DND-41 (cell line): ENCODE measurements at regions not wholly inside any gene's neighbourhood (a gene's known extent, or its start where the extent isn't known, plus 50 kb on each side); places are given as distances from the start of the nearest gene placed in this dataset.
"Not testable (repeated sequence)": the region's sequence is repeated elsewhere in the genome, so short reads cannot be mapped to it uniquely, and the experiment has no call there.

ENCODE experiments used
- ATAC-seq: fragments of 200-7000 bp; cut with Tn5 transposase; 3 replicates; pipeline ENCODE4 v1.9.1; 2021; ENCODE audit warnings: low read depth; ENCODE audit not compliant: insufficient read depth
- DNase-seq: peaks from one replicate; pipeline ENCODE4 v3.0.0-alpha.2; 2020
- H2AFZ ChIP-seq: 2 replicates; pipeline ENCODE4 v1.6.0; 2012; ENCODE audit warnings: low read depth, low read length
- H3K27ac ChIP-seq: 2 replicates; pipeline ENCODE4 v1.5.1; 2012; ENCODE audit warnings: low read length, inconsistent platforms
- H3K27me3 ChIP-seq: fragments of 200-600 bp; sonication (generic); 2 replicates; pipeline ENCODE4 v1.6.0; 2012; ENCODE audit warnings: low read length, mild to moderate bottlenecking, inconsistent platforms; ENCODE audit not compliant: insufficient read depth, poor library complexity
- H3K36me3 ChIP-seq: 2 replicates; pipeline ENCODE4 v1.5.1; 2012; ENCODE audit warnings: low read length, inconsistent platforms; ENCODE audit not compliant: insufficient read depth
- H3K4me1 ChIP-seq: 2 replicates; pipeline ENCODE4 v1.5.1; 2012; ENCODE audit warnings: mild to moderate bottlenecking, low read length; ENCODE audit not compliant: insufficient read depth
- H3K4me2 ChIP-seq: 2 replicates; pipeline ENCODE4 v1.6.0; 2012; ENCODE audit warnings: mild to moderate bottlenecking, moderate library complexity, low read length, inconsistent platforms; ENCODE audit not compliant: insufficient read depth
- H3K4me3 ChIP-seq, 2 experiments: fragments of 200-600 bp in 1 of 2; shearing (Covaris generic) in 1 of 2; 2 replicates each; pipeline ENCODE4 v1.5.1; 2012 to 2016; ENCODE audit warnings: inconsistent platforms in 2 of 2, low read length in 2 of 2, mild to moderate bottlenecking in 2 of 2, low read depth in 1 of 2, moderate library complexity in 1 of 2
- H3K79me2 ChIP-seq: 2 replicates; pipeline ENCODE4 v1.6.0; 2012; ENCODE audit warnings: low read length, inconsistent platforms; ENCODE audit not compliant: insufficient read depth
- H3K9ac ChIP-seq: 2 replicates; pipeline ENCODE4 v1.6.0; 2012; ENCODE audit warnings: low read depth, mild to moderate bottlenecking, inconsistent platforms, low read length, moderate library complexity
- H3K9me3 ChIP-seq: 2 replicates; pipeline ENCODE4 v1.5.1; 2012; ENCODE audit warnings: low read length, moderate library complexity, mild to moderate bottlenecking, inconsistent platforms; ENCODE audit not compliant: insufficient read depth, severe bottlenecking
- H4K20me1 ChIP-seq: 2 replicates; pipeline ENCODE4 v1.6.0; 2012; ENCODE audit warnings: low read length; ENCODE audit not compliant: insufficient read depth

DNA sequence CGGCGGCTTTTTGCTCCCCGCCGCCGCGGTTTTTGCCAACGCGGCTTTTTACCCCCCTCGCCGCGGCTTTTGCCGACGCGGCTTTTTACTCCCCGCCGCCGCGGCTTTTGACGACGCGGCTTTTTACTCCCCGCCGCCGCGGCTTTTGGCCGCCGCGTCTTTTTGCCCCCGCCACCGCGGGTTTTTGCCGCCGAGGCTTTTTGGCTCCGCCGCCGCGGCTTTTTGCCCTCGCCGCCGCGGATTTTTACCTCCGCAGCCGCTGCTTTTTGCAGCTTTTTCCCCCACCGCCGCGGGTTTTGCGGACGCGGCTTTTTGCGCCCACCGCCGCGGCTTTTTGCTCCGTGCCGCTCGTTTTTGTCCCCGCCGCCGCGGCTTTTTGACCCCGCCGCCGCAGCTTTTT, 1971.8 kb upstream of the TPTE start:
- H2AFZ ChIP-seq, H3K27me3 ChIP-seq, H3K27ac ChIP-seq, H3K4me3 ChIP-seq, H3K79me2 ChIP-seq, H4K20me1 ChIP-seq, H3K36me3 ChIP-seq, H3K9ac ChIP-seq, H3K4me2 ChIP-seq, H3K9me3 ChIP-seq, ATAC-seq, H3K4me1 ChIP-seq, DNase-seq: not testable (repeated sequence)

DNA sequence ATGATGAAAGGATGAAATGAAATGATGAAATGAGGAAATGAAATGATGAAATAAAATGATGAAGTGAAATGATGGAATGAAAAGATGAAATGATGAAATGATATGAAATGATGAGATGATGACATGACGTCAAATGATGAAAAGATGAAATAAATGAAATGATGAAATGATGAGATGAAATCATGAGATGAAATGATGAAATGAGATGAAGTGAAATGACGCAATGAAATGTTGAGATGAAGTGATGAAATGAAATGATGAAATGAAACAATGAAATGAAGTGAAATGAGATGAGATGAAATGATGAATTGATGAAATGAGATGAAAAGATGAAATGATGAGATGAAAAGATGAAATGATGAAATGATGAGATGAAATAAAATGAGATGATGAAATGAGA, 1967.0 kb upstream of the TPTE start:
- H4K20me1 ChIP-seq, H3K27ac ChIP-seq, H3K9me3 ChIP-seq, H3K4me2 ChIP-seq, H3K4me3 ChIP-seq, H3K79me2 ChIP-seq, H3K9ac ChIP-seq, H2AFZ ChIP-seq, H3K27me3 ChIP-seq, ATAC-seq, H3K4me1 ChIP-seq, DNase-seq, H3K36me3 ChIP-seq: not testable (repeated sequence)

DNA sequence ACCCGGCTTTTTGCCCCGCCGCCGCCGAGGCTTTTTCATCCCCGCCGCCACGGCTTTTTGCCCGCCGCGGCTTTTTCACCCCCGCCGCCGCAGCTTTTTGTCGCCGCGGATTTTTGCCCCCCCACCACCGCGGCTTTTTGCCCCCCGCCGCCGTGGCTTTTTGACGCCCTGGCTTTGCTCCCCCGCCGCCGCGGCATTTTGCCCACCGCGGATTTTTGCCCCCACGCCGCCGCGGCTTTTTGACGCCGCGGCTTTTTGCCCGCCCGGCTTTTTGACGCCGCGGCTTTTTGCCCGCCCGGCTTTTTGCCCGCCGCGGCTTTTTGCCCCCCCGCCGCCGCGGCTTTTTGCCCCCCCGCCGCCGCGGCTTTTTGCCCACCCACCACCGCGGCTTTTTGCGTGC, 1926.4 kb upstream of the TPTE start:
- H3K4me2 ChIP-seq, H3K9ac ChIP-seq, DNase-seq, H3K4me1 ChIP-seq, H3K79me2 ChIP-seq, H3K27me3 ChIP-seq, H3K27ac ChIP-seq, H3K4me3 ChIP-seq, H3K9me3 ChIP-seq, ATAC-seq, H2AFZ ChIP-seq, H4K20me1 ChIP-seq, H3K36me3 ChIP-seq: not testable (repeated sequence)

DNA sequence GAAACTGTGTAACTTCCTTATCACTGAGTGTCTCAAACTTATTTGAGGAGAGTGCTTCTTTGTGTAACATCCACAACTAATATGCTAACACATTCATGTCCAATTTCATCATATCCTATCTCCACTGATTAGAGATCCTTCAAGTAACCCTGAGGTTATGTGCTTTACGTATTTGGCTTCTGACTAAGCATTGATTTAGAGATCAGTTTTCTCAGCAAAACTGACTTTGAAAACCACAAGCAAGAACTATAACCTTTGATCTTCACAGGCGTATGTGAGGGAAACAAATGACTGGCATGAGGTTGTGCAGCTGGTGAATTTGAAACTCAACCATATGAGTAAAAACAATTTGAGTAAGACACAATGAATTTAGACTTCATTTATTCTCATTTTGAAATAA, 1897.3 kb upstream of the TPTE start:
- ATAC-seq, result peak; percentile 70
- H3K9ac ChIP-seq, H3K79me2 ChIP-seq, H3K4me2 ChIP-seq, H3K36me3 ChIP-seq, H3K9me3 ChIP-seq, H4K20me1 ChIP-seq, H3K4me3 ChIP-seq, DNase-seq, H2AFZ ChIP-seq, H3K27me3 ChIP-seq, H3K27ac ChIP-seq, H3K4me1 ChIP-seq: not testable (repeated sequence)
